Left lung (tissue), 4 donors: ENCODE measurements at regions not wholly inside any gene's neighbourhood (a gene's known extent, or its start where the extent isn't known, plus 50 kb on each side); places are given as distances from the start of the nearest gene placed in this dataset.

Source experiments
- ATAC-seq: fragments of 200-7000 bp; cut with Tn5 transposase; one replicate; pipeline ENCODE4 v1.9.1; 2020; ENCODE audit warnings: moderate library complexity
- DNase-seq, 4 donors: peaks; one replicate each; pipeline ENCODE4 v3.0.0-alpha.2; 2013 to 2020
- H3K27ac ChIP-seq, 2 donors: fragments of 200-600 bp; sonication (generic) in 1 of 2; one replicate each; pipeline versions ENCODE4 v1.5.0 to v1.8.0; 2020 to 2021
- H3K27me3 ChIP-seq, 2 donors: fragments of 200-600 bp; sonication (generic) in 1 of 2; one replicate each; pipeline versions ENCODE4 v1.5.0 to v1.8.0; 2020 to 2021
- H3K36me3 ChIP-seq, 2 donors: fragments of 200-600 bp; sonication (generic) in 1 of 2; one replicate each; pipeline versions ENCODE4 v1.5.0 to v1.8.0; 2020 to 2021
- H3K4me1 ChIP-seq, 2 donors: fragments of 200-600 bp; one replicate each; pipeline ENCODE4 v1.8.0; 2021
- H3K4me3 ChIP-seq, 2 donors: fragments of 200-600 bp; sonication (generic) in 1 of 2; one replicate each; pipeline versions ENCODE4 v1.5.0 to v1.8.0; 2020 to 2021; ENCODE audit warnings: mild to moderate bottlenecking in 1 of 2
- H3K9me3 ChIP-seq, 2 donors: fragments of 200-600 bp; sonication (generic) in 1 of 2; one replicate each; pipeline versions ENCODE4 v1.5.0 to v1.8.0; 2020 to 2021
- CTCF ChIP-seq, 2 donors: fragments of 200-600 bp; sonication (generic) in 1 of 2; IDR thresholded peaks; one replicate each; pipeline versions ENCODE4 v1.5.0 to v1.8.0; 2021; ENCODE audit warnings: antibody characterized with exemption in 2 of 2
- intact Hi-C, 2 donors: fragments of 100-400 bp; cut with DNase I; formaldehyde crosslinking; loops; one replicate each; pipeline versions ENCODE4 v1.11.2 to v1.14.2; 2022
- donor health status: DM: no; HTN: yes; CAD: no.
- donor health status: DM: no; HTN: no; CAD: no.

- TF ChIP-seq CTCF (IDR thresholded peaks at IDR 0.05), result no peak
- intact Hi-C loops, result no loop called here
- no peaks in the 10 kb centered on the region for H3K27me3 ChIP-seq
Measured at GRCh38 chr12:16884056-16884455, 278.1 kb upstream of the LMO3 start.

GRCh38 chr12:16881986-16882570 lies 276.1 kb upstream of the LMO3 start:
- intact Hi-C loops, result no loop called here
- no peak for TF ChIP-seq CTCF (IDR thresholded peaks at IDR 0.05)

More at GRCh38 chr12:16884056-16884455, 278.1 kb upstream of the LMO3 start:
- Histone ChIP-seq H3K27ac (no peak overlapping the region), H3K9me3 (peaks cover 0 to 2% of the 10 kb centered on the region in 2 donors), H3K36me3 (no peaks in the 10 kb centered on the region), H3K4me1 (no peaks in the 10 kb centered on the region), H3K4me3 (no peak overlapping the region)
- ATAC-seq (no peak), DNase-seq (no peak)

GRCh38 chr12:16880864-16881285 lies 274.9 kb upstream of the LMO3 start:
- intact Hi-C loops, result no loop called here
- Histone ChIP-seq H3K27ac (no peak overlapping the region), H3K4me3 (peak overlapping the region; percentile 3 to 11), H3K9me3 (no peaks in the 10 kb centered on the region), H3K27me3 (no peaks in the 10 kb centered on the region), H3K4me1 (no peaks in the 10 kb centered on the region), H3K36me3 (no peaks in the 10 kb centered on the region)
- ATAC-seq, result peak; percentile 82
- DNase-seq, result peak in 2 of 4 donors; percentile 5 to 39
- TF ChIP-seq CTCF (IDR thresholded peaks at IDR 0.05), result no peak

More at GRCh38 chr12:16881986-16882570, 276.1 kb upstream of the LMO3 start:
- H3K9me3 ChIP-seq, result no peaks in the 10 kb centered on the region
- H3K36me3 ChIP-seq, result no peaks in the 10 kb centered on the region
- H3K27me3 ChIP-seq, result no peaks in the 10 kb centered on the region
- DNase-seq (no peak), ATAC-seq (no peak)
- no peaks in the 10 kb centered on the region for H3K4me1 ChIP-seq
- H3K4me3 ChIP-seq, result no peak overlapping the region
- H3K27ac ChIP-seq, result no peak overlapping the region

GRCh38 chr12:16870845-16871244 lies 264.9 kb upstream of the LMO3 start:
- no peaks in the 10 kb centered on the region for H3K4me1 ChIP-seq
- TF ChIP-seq CTCF (IDR thresholded peaks at IDR 0.05), result no peak
- H3K4me3 ChIP-seq, result no peak overlapping the region
- no peak overlapping the region for H3K27ac ChIP-seq
- intact Hi-C loops, result no loop called here
- H3K9me3 ChIP-seq, result peaks cover 0 to 7% of the 10 kb centered on the region in 2 donors
- DNase-seq (no peak), ATAC-seq (no peak)
- H3K36me3 ChIP-seq, result no peaks in the 10 kb centered on the region
- no peaks in the 10 kb centered on the region for H3K27me3 ChIP-seq

- TF ChIP-seq CTCF (IDR thresholded peaks at IDR 0.05), result no peak
- H3K27me3 ChIP-seq, result no peaks in the 10 kb centered on the region
- H3K9me3 ChIP-seq, result no peaks in the 10 kb centered on the region
- H3K4me1 ChIP-seq, result no peaks in the 10 kb centered on the region
- DNase-seq (no peak), ATAC-seq (no peak)
- no peak overlapping the region for H3K4me3 ChIP-seq
- intact Hi-C loops, result no loop called here
- H3K36me3 ChIP-seq, result no peaks in the 10 kb centered on the region
- no peak overlapping the region for H3K27ac ChIP-seq
Measured at GRCh38 chr12:16863742-16864141, 257.8 kb upstream of the LMO3 start.
